ENCODE measurements at regions not wholly inside any gene's neighbourhood (a gene's known extent, or its start where the extent isn't known, plus 50 kb on each side); places are given as distances from the start of the nearest gene placed in this dataset.

GRCh38 chr2:53381271-53381670 is 386.3 kb upstream of the CHAC2 start:
- in situ Hi-C loops (cut with HindIII; ENCODE audit: low sequenced_read_pairs) = no loop called here

GRCh38 chr2:53379547-53379946 is 388.1 kb upstream of the CHAC2 start:
- no peak for TF ChIP-seq CTCF (IDR thresholded peaks at IDR 0.05; ENCODE audit: low read depth, low read length)
- DNase-seq (ENCODE audit: low read depth, low spot score) = no peak
- H3K4me3 ChIP-seq (ENCODE audit: low read depth, low read length) = no peak overlapping the region
- in situ Hi-C loops (cut with HindIII; ENCODE audit: low sequenced_read_pairs) = no loop called here

More at GRCh38 chr2:53381271-53381670, 386.3 kb upstream of the CHAC2 start:
- TF ChIP-seq CTCF (IDR thresholded peaks at IDR 0.05; ENCODE audit: low read depth, low read length) = no peak
- DNase-seq (ENCODE audit: low read depth, low spot score) = no peak
- H3K4me3 ChIP-seq (ENCODE audit: low read depth, low read length) = no peak overlapping the region

GRCh38 chr2:53378791-53379190 is 388.8 kb upstream of the CHAC2 start:
- in situ Hi-C loops (cut with HindIII; ENCODE audit: low sequenced_read_pairs) = no loop called here
- H3K4me3 ChIP-seq (ENCODE audit: low read depth, low read length) = no peak overlapping the region
- no peak for DNase-seq (ENCODE audit: low read depth, low spot score)
- no peak for TF ChIP-seq CTCF (IDR thresholded peaks at IDR 0.05; ENCODE audit: low read depth, low read length)

GRCh38 chr2:53373126-53373525 is 394.5 kb upstream of the CHAC2 start:
- no peak for TF ChIP-seq CTCF (IDR thresholded peaks at IDR 0.05; ENCODE audit: low read depth, low read length)
- in situ Hi-C loops (cut with HindIII; ENCODE audit: low sequenced_read_pairs) = no loop called here
- H3K4me3 ChIP-seq (ENCODE audit: low read depth, low read length) = no peak overlapping the region
- no peak for DNase-seq (ENCODE audit: low read depth, low spot score)

- in situ Hi-C loops (cut with HindIII; ENCODE audit: low sequenced_read_pairs) = no loop called here
- no peak for DNase-seq (ENCODE audit: low read depth, low spot score)
- TF ChIP-seq CTCF (IDR thresholded peaks at IDR 0.05; ENCODE audit: low read depth, low read length) = no peak
- no peak overlapping the region for H3K4me3 ChIP-seq (ENCODE audit: low read depth, low read length)
These were observed 401.1 kb upstream of the CHAC2 start for GRCh38 chr2:53366543-53366942.

GRCh38 chr2:53362934-53363333 is 404.7 kb upstream of the CHAC2 start:
- in situ Hi-C loops (cut with HindIII; ENCODE audit: low sequenced_read_pairs) = no loop called here
- H3K4me3 ChIP-seq (ENCODE audit: low read depth, low read length) = no peak overlapping the region
- TF ChIP-seq CTCF (IDR thresholded peaks at IDR 0.05; ENCODE audit: low read depth, low read length) = no peak
- no peak for DNase-seq (ENCODE audit: low read depth, low spot score)
